NT2/D1 (cell line): ENCODE measurements at regions not wholly inside any gene's neighbourhood (a gene's known extent, or its start where the extent isn't known, plus 50 kb on each side); places are given as distances from the start of the nearest gene placed in this dataset.

Source experiments
- DNase-seq: peaks from one replicate; pipeline ENCODE4 v3.0.0-alpha.2; 2011; ENCODE audit warnings: low read depth, low spot score
- H3K27me3 ChIP-seq: 2 replicates; pipeline ENCODE4 v1.6.0; 2011; ENCODE audit warnings: mild to moderate bottlenecking; ENCODE audit not compliant: insufficient read length, insufficient read depth
- H3K36me3 ChIP-seq: 2 replicates; pipeline ENCODE4 v1.6.1; 2011; ENCODE audit warnings: mild to moderate bottlenecking, low read length, mixed read lengths; ENCODE audit not compliant: insufficient read depth, insufficient read length
- H3K4me1 ChIP-seq: 2 replicates; pipeline ENCODE4 v1.5.1; 2011; ENCODE audit not compliant: insufficient read depth, insufficient read length
- H3K4me3 ChIP-seq: 2 replicates; pipeline ENCODE4 v1.5.1; 2011; ENCODE audit warnings: low read depth; ENCODE audit not compliant: insufficient read length
- H3K9ac ChIP-seq: 2 replicates; pipeline ENCODE4 v1.6.0; 2011; ENCODE audit warnings: low read depth; ENCODE audit not compliant: insufficient read length
- H3K9me3 ChIP-seq: 2 replicates; pipeline ENCODE4 v1.5.1; 2011; ENCODE audit warnings: mild to moderate bottlenecking, low read length; ENCODE audit not compliant: insufficient read depth
- SUZ12 ChIP-seq: IDR thresholded peaks from 2 replicates; pipeline ENCODE4 v1.6.1; 2011; ENCODE audit not compliant: insufficient read length, insufficient read depth; ENCODE audit errors: extremely low read depth
- YY1 ChIP-seq: IDR thresholded peaks from 2 replicates; pipeline ENCODE4 v1.6.1; 2011; ENCODE audit not compliant: insufficient read length, insufficient read depth
- ZNF274 ChIP-seq: IDR thresholded peaks from 2 replicates; pipeline ENCODE4 v1.6.1; 2011; ENCODE audit warnings: mild to moderate bottlenecking, low read depth, low read length

DNA sequence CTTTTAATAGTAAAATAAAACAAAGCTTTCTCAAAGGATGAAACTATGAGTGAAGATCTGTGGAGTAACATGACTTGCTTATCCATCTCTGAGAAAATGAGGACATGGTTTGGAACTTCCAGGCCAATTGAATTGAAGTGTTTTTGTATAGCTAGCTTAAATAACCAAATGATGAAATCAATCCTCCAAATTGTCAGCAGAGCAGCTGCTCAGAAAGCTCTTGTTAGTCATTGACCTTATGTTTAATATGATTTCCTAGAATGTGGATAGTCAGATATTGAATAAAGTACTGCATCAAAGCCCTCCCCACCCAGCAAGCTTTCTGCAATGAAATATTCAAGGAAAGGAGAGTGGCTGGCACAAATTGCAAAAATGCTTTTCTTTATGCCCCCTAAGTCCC, 437.2 kb downstream of the MFSD1 start:
- H3K4me1 ChIP-seq: no peaks in the 10 kb centered on the region
- no peak for TF ChIP-seq YY1
- TF ChIP-seq ZNF274: no peak
- no peak for TF ChIP-seq SUZ12
- no peaks in the 10 kb centered on the region for H3K9me3 ChIP-seq
- no peaks in the 10 kb centered on the region for H3K27me3 ChIP-seq
- H3K4me3 ChIP-seq: no peak overlapping the region
- no peaks in the 10 kb centered on the region for H3K36me3 ChIP-seq
- H3K9ac ChIP-seq: no peak overlapping the region
- no peak for DNase-seq

DNA sequence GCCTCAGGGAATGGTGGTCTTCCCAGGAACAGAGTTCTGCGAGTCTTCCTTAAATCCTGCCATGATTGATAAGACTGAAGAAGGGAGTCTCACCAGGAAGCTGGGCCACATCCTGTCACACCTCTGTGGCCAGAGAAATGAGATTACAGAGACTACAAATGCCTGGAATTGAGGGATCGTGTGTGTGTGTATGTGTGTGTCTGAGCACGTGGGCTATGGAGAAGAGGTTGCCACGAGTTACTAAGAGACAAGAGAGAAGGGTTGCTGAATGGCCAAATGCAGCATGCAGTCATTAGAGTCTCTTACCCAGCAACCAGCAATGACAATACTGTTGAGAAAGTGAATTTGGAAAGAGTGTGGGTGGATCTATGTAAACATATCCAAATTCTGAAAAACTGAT, 443.1 kb downstream of the MFSD1 start:
- TF ChIP-seq YY1 (no peak), ZNF274 (no peak), SUZ12 (no peak)
- DNase-seq: no peak
- Histone ChIP-seq H3K4me3 (no peak overlapping the region), H3K27me3 (no peaks in the 10 kb centered on the region), H3K9ac (no peak overlapping the region), H3K9me3 (no peaks in the 10 kb centered on the region), H3K4me1 (no peaks in the 10 kb centered on the region), H3K36me3 (no peaks in the 10 kb centered on the region)

DNA sequence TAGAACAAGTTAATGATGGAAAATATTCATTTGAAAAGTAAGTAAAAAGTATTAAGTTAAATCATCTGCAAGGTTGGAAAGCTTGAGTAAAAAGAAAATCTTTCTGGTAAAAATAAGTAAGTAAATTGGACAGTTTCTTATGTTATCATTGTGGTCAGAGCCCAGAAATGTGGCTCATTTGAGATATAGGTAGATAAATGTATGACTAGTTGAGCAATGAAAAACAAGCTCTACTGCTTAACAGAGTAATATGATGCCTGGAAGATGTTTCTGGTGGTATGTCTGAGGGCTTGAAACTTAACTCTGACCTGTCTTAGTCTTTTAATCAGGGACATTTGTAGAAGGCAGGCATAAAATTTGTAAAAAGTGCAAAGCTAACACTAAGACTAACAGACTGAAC, 444.0 kb downstream of the MFSD1 start:
- no peaks in the 10 kb centered on the region for H3K9me3 ChIP-seq
- H3K9ac ChIP-seq: no peak overlapping the region
- no peaks in the 10 kb centered on the region for H3K27me3 ChIP-seq
- H3K4me3 ChIP-seq: no peak overlapping the region
- no peaks in the 10 kb centered on the region for H3K4me1 ChIP-seq
- H3K36me3 ChIP-seq: no peaks in the 10 kb centered on the region
- no peak for DNase-seq
- TF ChIP-seq ZNF274 (no peak), SUZ12 (no peak), YY1 (no peak)

DNA sequence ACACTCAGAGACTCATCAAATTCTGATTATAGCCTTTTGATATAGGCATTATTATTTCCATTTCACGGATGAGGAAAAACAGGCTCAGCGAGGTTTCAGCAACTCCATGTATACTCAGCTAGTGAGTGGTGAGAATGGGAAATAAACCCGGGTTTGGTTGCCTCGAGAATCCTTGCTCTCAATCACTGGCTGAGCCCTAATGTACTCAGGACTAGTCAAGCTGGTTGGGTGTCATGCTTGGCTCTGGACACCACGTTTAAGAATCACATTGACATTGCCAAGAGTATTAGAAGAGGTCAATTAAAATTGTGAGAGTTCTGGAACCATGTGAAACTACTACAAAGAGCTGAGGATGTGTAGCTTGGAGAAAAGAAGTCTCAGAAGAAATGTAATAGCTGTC, 444.5 kb downstream of the MFSD1 start:
- DNase-seq: no peak
- Histone ChIP-seq H3K36me3 (no peaks in the 10 kb centered on the region), H3K4me3 (no peak overlapping the region), H3K27me3 (no peaks in the 10 kb centered on the region), H3K9me3 (no peaks in the 10 kb centered on the region), H3K4me1 (no peaks in the 10 kb centered on the region), H3K9ac (no peak overlapping the region)
- TF ChIP-seq YY1 (no peak), SUZ12 (no peak), ZNF274 (no peak)

DNA sequence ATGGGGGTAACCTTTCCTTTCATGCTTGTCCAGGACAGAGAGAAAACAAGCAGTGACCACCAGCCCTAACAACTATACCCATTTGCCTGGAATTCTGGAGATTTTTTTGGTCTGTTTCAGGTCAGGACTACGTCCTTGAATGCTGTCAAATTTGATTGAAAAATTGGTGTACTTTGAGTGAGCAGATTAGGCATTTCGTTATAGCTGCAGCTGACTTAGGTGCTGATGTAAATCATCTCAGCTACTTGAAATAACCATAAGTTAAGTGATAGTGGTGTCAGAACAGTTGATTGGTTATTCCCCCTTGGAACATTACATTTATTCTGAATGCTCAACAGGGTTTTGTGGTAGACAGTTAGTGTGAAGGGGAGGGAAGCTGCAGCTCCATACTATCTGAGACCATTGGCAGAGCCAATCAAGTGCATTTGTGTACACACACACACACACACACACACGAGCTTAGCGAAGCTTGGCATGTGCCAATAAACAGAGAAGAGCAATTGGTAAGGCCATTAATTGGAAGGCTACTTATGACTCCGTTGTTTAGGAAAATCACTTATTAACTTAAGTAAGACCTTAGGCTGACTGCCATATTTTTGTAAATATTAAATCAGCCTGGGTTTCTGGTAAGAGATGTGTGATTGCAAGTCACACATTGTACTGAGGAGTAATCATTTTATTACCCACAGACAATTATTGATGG, 447.8 kb downstream of the MFSD1 start:
- no peaks in the 10 kb centered on the region for H3K4me1 ChIP-seq
- DNase-seq: no peak
- TF ChIP-seq ZNF274: no peak
- TF ChIP-seq SUZ12: no peak
- no peak for TF ChIP-seq YY1
- H3K4me3 ChIP-seq: no peak overlapping the region
- H3K9me3 ChIP-seq: no peaks in the 10 kb centered on the region
- no peaks in the 10 kb centered on the region for H3K27me3 ChIP-seq
- H3K9ac ChIP-seq: no peak overlapping the region
- no peaks in the 10 kb centered on the region for H3K36me3 ChIP-seq

DNA sequence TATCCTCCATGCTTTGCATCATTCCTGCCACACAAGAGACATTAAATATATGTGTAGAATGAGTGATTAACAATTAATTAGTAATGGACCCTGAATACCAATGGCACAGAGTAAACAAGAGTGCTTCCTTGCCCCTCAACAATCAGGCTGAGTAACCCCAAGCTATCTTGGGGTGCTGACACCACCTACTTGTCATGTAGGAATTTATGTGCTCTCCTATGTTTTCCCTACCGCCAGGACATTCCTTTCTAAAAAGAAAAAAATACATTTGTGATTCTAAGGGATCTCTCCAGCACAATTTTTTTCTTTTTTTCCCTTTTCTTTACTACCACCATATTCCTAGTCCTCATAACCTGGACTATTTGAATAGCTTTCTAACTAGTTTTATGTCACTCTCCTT, 449.1 kb downstream of the MFSD1 start:
- no peak for TF ChIP-seq YY1
- TF ChIP-seq ZNF274: no peak
- TF ChIP-seq SUZ12: no peak
- H3K36me3 ChIP-seq: no peaks in the 10 kb centered on the region
- H3K4me1 ChIP-seq: no peaks in the 10 kb centered on the region
- H3K4me3 ChIP-seq: no peak overlapping the region
- H3K9ac ChIP-seq: no peak overlapping the region
- no peaks in the 10 kb centered on the region for H3K9me3 ChIP-seq
- no peaks in the 10 kb centered on the region for H3K27me3 ChIP-seq
- no peak for DNase-seq

- no peaks in the 10 kb centered on the region for H3K27me3 ChIP-seq
- H3K9me3 ChIP-seq: no peaks in the 10 kb centered on the region
- no peaks in the 10 kb centered on the region for H3K36me3 ChIP-seq
- DNase-seq: no peak
- H3K4me3 ChIP-seq: no peak overlapping the region
- TF ChIP-seq YY1: no peak
- no peaks in the 10 kb centered on the region for H3K4me1 ChIP-seq
- no peak overlapping the region for H3K9ac ChIP-seq
Measured at GRCh38 chr3:159252274-159252673, 450.4 kb downstream of the MFSD1 start.
